HG03442 (cell line): ENCODE measurements at regions not wholly inside any gene's neighbourhood (a gene's known extent, or its start where the extent isn't known, plus 50 kb on each side); places are given as distances from the start of the nearest gene placed in this dataset.

ENCODE experiments used
- ATAC-seq: cut with Tn5 transposase; IDR thresholded peaks from one replicate; pipeline ENCODE4 v1.9.1; 2021; ENCODE audit warnings: mild to moderate bottlenecking, moderate library complexity; ENCODE audit not compliant: unreplicated experiment

- no peak for ATAC-seq
Measured at GRCh38 chr12:22982635-22983034, 357.7 kb downstream of the ETNK1 start.

DNA sequence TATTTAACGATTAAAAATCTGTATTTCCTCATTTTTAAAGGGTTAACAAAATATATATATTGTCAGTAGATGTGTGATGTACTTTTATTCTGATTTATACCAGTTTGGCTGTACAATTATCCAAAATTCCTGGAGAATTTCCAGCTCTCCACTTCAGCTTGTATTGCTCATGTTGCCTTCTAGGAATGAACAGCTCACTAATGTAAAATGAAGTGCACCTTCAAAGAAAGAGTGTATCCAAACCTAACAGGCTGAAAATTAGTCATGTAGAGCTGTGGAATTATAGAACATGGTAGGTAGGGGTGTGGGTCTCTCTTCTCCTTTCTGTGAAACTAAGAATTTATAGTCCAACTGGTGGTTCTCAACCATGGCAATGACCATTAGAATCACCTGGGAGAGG lies 362.0 kb downstream of the ETNK1 start:
- ATAC-seq: no peak

DNA sequence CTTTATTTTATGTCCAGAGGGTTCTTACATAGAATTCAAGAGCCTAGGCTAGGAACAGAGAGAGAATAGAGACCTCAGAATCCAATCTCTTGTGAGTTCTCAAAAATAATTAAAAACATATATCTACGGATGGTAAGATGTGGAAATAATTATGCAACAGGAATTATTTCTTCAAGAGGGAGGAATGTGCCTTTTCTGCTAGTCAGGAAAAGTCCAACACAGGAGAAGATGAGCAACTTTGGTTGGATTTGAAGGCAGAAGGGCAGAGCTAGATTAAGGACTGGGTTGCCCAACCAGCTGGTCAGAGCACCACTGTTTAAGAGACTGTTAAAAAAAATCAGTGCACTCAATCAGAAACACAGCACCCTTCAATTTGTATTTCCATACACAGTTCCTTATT lies 365.5 kb downstream of the ETNK1 start:
- ATAC-seq: no peak

DNA sequence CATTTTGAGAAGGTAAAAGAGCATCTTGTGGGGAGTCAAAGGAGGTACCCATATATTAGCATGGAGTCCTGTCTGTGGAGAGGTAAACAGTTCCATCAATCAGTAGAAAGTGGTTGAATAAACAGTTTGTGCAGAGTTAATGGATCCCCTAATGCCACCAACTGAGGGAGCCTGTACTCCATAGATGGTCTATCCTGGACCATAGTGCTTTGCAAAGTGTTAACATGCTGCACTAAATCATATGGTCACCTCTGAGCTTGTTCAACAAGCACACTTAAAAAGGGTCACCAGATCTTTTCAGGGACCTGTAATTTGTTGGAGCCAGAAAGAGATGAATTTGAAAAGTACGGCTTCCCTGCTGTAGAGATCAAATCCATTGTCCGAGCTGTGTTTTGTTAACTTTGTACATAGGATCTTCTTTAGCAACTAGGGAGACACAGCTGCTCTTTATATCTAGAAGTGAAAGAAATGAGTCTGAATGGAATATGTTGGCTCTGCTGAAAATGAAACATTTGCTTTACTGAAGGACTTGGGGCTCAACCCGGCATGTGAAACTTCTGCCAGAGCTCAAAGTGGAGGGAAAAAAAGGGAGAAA lies 366.4 kb downstream of the ETNK1 start:
- ATAC-seq: no peak

DNA sequence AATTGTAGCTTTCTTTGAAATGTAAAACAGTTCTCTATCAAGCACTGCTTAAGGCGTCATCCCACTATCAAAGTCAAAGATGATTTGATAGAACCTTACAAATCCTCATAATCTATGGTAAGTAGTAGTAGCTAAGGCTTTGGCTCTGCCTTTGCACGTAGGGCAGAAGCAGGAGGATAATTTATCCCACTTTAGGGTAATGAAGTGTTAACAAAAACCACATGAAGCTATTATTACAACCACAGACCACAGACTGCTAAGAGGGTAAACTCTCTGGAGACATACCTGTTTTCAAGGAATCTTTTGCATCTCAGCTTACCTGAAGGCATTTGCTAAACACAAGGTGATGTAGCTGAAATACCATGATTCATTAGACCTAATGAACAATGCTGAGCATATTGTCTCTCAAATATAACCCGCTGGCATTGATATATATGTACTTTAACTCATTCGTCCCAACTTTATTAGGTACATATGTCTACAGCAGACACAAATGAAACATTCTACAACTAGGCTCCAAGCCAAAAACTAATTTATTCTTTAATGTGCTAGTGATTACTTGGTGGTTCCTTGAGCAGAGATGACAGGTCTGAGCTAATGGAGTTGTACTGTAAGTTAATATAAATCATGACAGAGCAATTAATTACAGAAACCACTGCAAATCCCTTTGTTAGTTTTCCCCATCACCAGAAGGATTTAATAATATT lies 368.8 kb downstream of the ETNK1 start:
- ATAC-seq: no peak

- no peak for ATAC-seq
Measured at GRCh38 chr12:22994316-22994675, 369.3 kb downstream of the ETNK1 start.

- ATAC-seq: no peak
Measured at GRCh38 chr12:23001487-23001886, 376.5 kb downstream of the ETNK1 start.

GRCh38 chr12:23002381-23002780 lies 377.4 kb downstream of the ETNK1 start:
- ATAC-seq: no peak

- ATAC-seq: no peak
Measured at GRCh38 chr12:23004473-23005020, 379.6 kb downstream of the ETNK1 start.

GRCh38 chr12:23005387-23005786 lies 380.4 kb downstream of the ETNK1 start:
- no peak for ATAC-seq

GRCh38 chr12:23006413-23006812 lies 381.4 kb downstream of the ETNK1 start:
- ATAC-seq: no peak

DNA sequence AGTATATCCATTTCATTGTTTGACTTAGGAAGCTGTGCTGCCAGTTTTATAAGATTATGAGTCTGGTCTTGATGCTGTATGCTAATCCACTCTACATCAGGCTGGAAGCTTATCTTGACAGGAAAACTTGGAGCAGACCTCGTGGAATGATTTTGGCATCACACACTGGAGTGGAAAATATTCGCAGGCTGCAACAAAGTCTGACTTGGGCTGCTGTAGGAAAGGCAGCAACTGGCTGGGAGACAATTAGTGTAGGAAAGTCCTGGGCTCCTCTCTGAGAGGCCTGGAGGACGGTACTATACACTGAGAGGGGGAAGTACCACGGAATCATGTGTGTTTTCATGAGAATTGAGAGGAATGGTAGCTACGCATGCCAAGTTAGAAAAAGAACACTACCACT lies 383.7 kb downstream of the ETNK1 start:
- ATAC-seq: no peak

- ATAC-seq: no peak
Measured at GRCh38 chr12:23014749-23015148, 389.8 kb downstream of the ETNK1 start.

DNA sequence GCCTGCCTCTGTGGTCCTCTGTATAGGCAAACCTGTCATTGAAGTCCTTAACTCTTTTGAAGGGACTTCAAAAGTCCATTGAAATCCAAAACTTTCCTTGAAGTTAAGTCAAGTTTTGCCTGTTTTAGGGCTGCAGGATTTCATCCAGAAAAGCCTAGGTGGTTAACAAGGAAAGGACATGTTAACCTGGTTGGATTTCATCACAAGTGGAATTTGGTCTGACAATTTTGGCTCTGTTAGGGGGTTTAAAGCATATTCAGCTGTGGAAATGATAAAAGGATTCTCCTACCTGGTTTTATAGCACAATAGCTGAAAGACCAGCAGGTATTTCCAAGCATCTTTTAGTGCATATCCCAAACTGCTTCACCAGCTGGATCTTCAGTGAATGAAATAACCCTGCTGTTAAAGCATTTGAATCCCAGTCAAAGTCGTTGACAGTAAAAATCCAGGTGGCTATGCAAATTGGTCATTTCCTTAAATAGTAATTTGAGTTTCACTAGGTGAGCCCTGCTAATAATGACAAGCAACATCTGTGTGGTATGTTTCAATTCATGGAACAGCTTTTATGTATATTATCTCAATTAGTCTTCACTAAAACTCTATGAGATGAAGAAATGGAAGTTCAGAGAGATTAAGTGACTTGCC lies 400.5 kb downstream of the ETNK1 start:
- no peak for ATAC-seq

DNA sequence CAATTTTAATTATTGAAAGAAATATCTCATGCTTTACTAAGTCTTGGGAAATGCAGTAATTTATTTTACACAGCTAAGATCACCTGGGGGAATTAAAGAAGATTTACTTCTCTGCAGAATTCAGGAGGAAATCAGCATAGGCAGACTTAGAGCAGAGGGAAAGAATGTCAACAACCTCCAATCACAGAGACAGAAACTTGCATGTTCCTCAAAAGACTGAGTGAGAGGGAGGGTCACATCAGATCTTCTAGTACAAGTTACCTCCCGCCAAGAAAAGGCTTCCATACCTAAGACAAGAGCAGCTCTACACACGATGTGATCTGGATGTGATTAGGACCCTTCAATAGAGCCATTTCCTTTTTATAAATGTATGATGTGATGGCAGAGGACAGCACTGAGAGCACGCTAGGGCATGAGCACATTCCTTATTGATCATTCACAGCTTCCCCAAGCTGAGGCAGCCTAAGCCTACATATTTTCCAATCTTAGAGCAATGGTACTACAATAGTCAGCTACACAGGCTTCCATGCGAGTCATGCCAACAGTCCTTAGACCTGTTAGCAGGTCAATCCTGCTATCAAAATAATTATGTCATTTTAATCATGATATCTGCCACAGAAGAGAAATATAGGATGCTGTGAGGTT lies 403.3 kb downstream of the ETNK1 start:
- no peak for ATAC-seq

DNA sequence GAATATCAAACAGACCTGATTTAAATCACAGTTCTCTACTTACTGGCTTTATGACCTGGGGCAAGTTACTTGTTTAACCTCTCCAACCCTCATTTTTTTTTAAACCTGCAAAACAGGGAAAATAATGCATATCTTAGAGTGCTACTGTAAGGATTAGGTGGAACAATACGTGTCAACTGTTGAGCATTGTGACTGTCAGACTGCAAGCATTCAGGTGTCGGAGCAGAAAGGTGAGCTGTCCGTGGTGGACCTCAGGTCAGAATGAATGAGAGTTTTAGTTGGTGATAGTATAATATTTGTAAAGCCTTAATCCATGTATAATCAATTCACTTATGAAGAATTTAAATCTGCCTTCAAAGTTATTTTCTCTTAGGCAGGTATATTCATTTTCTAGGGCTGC lies 404.2 kb downstream of the ETNK1 start:
- no peak for ATAC-seq

DNA sequence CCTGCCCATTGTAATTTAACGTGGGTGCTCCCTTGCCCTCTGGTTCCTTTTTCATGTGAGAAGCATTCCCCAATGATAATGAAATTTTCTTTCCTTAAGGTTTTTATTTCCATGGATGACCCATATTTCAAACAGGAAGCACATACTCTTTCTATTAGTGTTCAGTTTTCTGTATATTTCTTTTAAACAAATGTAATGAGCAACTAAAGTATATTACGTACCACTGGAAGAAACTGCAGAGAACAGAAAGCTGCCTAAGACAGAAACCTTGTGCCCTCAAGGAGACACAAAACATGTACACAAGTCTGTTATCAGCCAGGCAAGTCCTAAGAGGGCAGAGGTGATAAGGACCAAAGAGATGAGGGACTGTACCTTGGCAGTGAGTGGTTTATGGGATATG lies 414.9 kb downstream of the ETNK1 start:
- no peak for ATAC-seq

GRCh38 chr12:23041774-23042173 lies 416.8 kb downstream of the ETNK1 start:
- ATAC-seq: no peak

GRCh38 chr12:23043646-23044045 lies 418.7 kb downstream of the ETNK1 start:
- no peak for ATAC-seq

GRCh38 chr12:23049180-23049579 lies 424.2 kb downstream of the ETNK1 start:
- peak; percentile 85 for ATAC-seq

- no peak for ATAC-seq
Measured at GRCh38 chr12:23055004-23055403, 430.0 kb downstream of the ETNK1 start.

GRCh38 chr12:23057571-23057970 lies 432.6 kb downstream of the ETNK1 start:
- ATAC-seq: no peak
